Activated CD8-positive, alpha-beta memory T cell treated with anti-CD3 and anti-CD28 coated beads, Interleukin-2, amount 50 U/mL, for 48 hours (primary cell): ENCODE measurements at regions not wholly inside any gene's neighbourhood (a gene's known extent, or its start where the extent isn't known, plus 50 kb on each side); places are given as distances from the start of the nearest gene placed in this dataset.
"Not testable (repeated sequence)": the region's sequence is repeated elsewhere in the genome, so short reads cannot be mapped to it uniquely, and the experiment has no call there.

ENCODE experiments used
- DNase-seq: peaks from one replicate; pipeline ENCODE4 v3.0.0-alpha.2; 2020

GRCh38 chr10:123381224-123381623 lies 227.0 kb downstream of the BUB3 start:
- DNase-seq: no peak

- no peak for DNase-seq
Observed at GRCh38 chr10:123382491-123382890, 228.3 kb downstream of the BUB3 start.

GRCh38 chr10:123385508-123386080 lies 231.4 kb downstream of the BUB3 start:
- no peak for DNase-seq

GRCh38 chr10:123389520-123389919 lies 235.3 kb downstream of the BUB3 start:
- no peak for DNase-seq

GRCh38 chr10:123390332-123390731 lies 236.1 kb downstream of the BUB3 start:
- no peak for DNase-seq

GRCh38 chr10:123390874-123391273 lies 236.7 kb downstream of the BUB3 start:
- DNase-seq: no peak

- no peak for DNase-seq
Observed at GRCh38 chr10:123391275-123392028, 237.2 kb downstream of the BUB3 start.

- DNase-seq: no peak
Observed at GRCh38 chr10:123392182-123392963, 238.2 kb downstream of the BUB3 start.

- DNase-seq: no peak
Observed at GRCh38 chr10:123393170-123393569, 239.0 kb downstream of the BUB3 start.

GRCh38 chr10:123394382-123394781 lies 240.2 kb downstream of the BUB3 start:
- DNase-seq: no peak

- not testable (repeated sequence) for DNase-seq
Observed at GRCh38 chr10:123395234-123395633, 241.0 kb downstream of the BUB3 start.

- DNase-seq: no peak
Observed at GRCh38 chr10:123395906-123396305, 241.7 kb downstream of the BUB3 start.

GRCh38 chr10:123398180-123398591 lies 244.0 kb downstream of the BUB3 start:
- DNase-seq: no peak

- no peak for DNase-seq
Observed at GRCh38 chr10:123398756-123399155, 244.6 kb downstream of the BUB3 start.

- no peak for DNase-seq
Observed at GRCh38 chr10:123399276-123399839, 245.2 kb downstream of the BUB3 start.

- no peak for DNase-seq
Observed at GRCh38 chr10:123402021-123402420, 247.8 kb downstream of the BUB3 start.

- no peak for DNase-seq
Observed at GRCh38 chr10:123402656-123403055, 248.5 kb downstream of the BUB3 start.

GRCh38 chr10:123404357-123404756 lies 250.2 kb downstream of the BUB3 start:
- DNase-seq: no peak

- no peak for DNase-seq
Observed at GRCh38 chr10:123408660-123409059, 254.5 kb downstream of the BUB3 start.

- no peak for DNase-seq
Observed at GRCh38 chr10:123409426-123409825, 255.2 kb downstream of the BUB3 start.

GRCh38 chr10:123409884-123410283 lies 255.7 kb downstream of the BUB3 start:
- no peak for DNase-seq

- DNase-seq: no peak
Observed at GRCh38 chr10:123413353-123413752, 252.8 kb upstream of the GPR26 start.

GRCh38 chr10:123415523-123415922 lies 250.6 kb upstream of the GPR26 start:
- DNase-seq: no peak

GRCh38 chr10:123417414-123417813 lies 248.7 kb upstream of the GPR26 start:
- DNase-seq: no peak
